ENCODE measurements at regions not wholly inside any gene's neighbourhood (a gene's known extent, or its start where the extent isn't known, plus 50 kb on each side); places are given as distances from the start of the nearest gene placed in this dataset.

DNA sequence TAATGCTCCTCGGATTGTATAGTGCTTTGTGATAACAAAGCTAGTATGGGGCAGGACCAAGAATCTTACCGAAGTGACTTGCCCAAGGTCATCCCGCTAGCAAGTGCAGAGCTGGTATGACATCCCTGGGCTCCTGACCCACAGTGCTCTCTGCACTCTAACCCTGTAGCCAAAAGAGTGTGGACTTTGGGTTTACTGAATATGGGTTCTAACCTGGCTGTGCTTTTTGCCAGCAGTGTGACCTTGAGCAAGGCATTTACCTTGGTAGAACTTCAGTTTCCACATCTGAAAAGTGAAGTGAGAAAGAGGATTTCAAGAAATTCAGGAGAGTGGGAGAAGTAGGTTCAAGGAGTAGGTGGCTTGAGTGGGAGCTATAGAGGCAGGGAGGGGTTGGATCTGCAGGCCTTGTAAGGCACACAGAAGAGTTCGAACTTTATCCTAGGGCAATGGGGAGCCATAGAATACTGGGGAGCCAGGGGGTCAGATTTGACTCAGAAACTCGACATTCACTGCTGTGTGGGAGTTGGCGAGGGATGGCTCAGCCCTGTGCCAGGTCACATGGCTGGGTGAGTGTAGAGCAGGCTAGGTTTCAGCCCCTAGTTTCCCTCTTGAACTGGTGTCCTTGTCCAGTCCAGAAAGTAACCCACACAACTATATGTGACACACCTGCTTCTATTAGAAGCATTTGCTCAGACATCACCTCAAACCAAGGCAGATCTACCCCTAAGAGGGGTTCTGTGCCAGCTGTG, 91.9 kb downstream of the RPLP1 start:
- TF ChIP-seq, protein P1, sequence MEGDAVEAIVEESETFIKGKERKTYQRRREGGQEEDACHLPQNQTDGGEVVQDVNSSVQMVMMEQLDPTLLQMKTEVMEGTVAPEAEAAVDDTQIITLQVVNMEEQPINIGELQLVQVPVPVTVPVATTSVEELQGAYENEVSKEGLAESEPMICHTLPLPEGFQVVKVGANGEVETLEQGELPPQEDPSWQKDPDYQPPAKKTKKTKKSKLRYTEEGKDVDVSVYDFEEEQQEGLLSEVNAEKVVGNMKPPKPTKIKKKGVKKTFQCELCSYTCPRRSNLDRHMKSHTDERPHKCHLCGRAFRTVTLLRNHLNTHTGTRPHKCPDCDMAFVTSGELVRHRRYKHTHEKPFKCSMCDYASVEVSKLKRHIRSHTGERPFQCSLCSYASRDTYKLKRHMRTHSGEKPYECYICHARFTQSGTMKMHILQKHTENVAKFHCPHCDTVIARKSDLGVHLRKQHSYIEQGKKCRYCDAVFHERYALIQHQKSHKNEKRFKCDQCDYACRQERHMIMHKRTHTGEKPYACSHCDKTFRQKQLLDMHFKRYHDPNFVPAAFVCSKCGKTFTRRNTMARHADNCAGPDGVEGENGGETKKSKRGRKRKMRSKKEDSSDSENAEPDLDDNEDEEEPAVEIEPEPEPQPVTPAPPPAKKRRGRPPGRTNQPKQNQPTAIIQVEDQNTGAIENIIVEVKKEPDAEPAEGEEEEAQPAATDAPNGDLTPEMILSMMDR (IDR thresholded peaks at IDR 0.05; ENCODE audit: low read depth, low read length, poor library complexity, severe bottlenecking), result no peak
- TF ChIP-seq EZH2phosphoT487 (IDR thresholded peaks at IDR 0.05; ENCODE audit: borderline replicate concordance, low read length), result no peak

All from DOHH2 (cell line).